Stimulated activated CD4-positive, alpha-beta T cell treated with anti-CD3 and anti-CD28 coated beads, Interleukin-4, amount 100 ng/mL, for 48 hours (primary cell): ENCODE measurements at regions not wholly inside any gene's neighbourhood (a gene's known extent, or its start where the extent isn't known, plus 50 kb on each side); places are given as distances from the start of the nearest gene placed in this dataset.
"Not testable (repeated sequence)": the region's sequence is repeated elsewhere in the genome, so short reads cannot be mapped to it uniquely, and the experiment has no call there.

Source experiments
- DNase-seq, 2 donors: peaks; one replicate each; pipeline ENCODE4 v3.0.0-alpha.2; 2020; ENCODE audit warnings: low read depth in 2 of 2

- no peak for DNase-seq
Observed at GRCh38 chr5:159588941-159589340, 258.7 kb upstream of the IL12B start.

- no peak for DNase-seq
Observed at GRCh38 chr5:159593518-159594073, 263.3 kb upstream of the IL12B start.

- DNase-seq, result not testable (repeated sequence)
Observed at GRCh38 chr5:159595561-159595960, 265.3 kb upstream of the IL12B start.

GRCh38 chr5:159601216-159601615 is 270.9 kb upstream of the IL12B start:
- no peak for DNase-seq

- no peak for DNase-seq
Observed at GRCh38 chr5:159602434-159602833, 272.1 kb upstream of the IL12B start.

- DNase-seq, result no peak
Observed at GRCh38 chr5:159605585-159605984, 275.3 kb upstream of the IL12B start.

GRCh38 chr5:159609359-159609758 is 279.1 kb upstream of the IL12B start:
- no peak for DNase-seq

GRCh38 chr5:159610966-159611579 is 280.8 kb upstream of the IL12B start:
- DNase-seq, result no peak

- DNase-seq, result no peak
Observed at GRCh38 chr5:159616952-159617351, 286.7 kb upstream of the IL12B start.

GRCh38 chr5:159619826-159620225 is 289.5 kb upstream of the IL12B start:
- no peak for DNase-seq

- DNase-seq, result no peak
Observed at GRCh38 chr5:159620853-159621540, 290.7 kb upstream of the IL12B start.

GRCh38 chr5:159628703-159629102 is 287.6 kb upstream of the ADRA1B start:
- DNase-seq, result no peak

GRCh38 chr5:159629158-159629557 is 287.1 kb upstream of the ADRA1B start:
- no peak for DNase-seq

GRCh38 chr5:159630545-159630944 is 285.7 kb upstream of the ADRA1B start:
- no peak for DNase-seq

- no peak for DNase-seq
Observed at GRCh38 chr5:159631001-159631400, 285.3 kb upstream of the ADRA1B start.

GRCh38 chr5:159632866-159633265 is 283.4 kb upstream of the ADRA1B start:
- DNase-seq, result no peak

GRCh38 chr5:159638481-159638880 is 277.8 kb upstream of the ADRA1B start:
- no peak for DNase-seq

GRCh38 chr5:159638954-159639559 is 277.2 kb upstream of the ADRA1B start:
- DNase-seq, result no peak

GRCh38 chr5:159639590-159639989 is 276.7 kb upstream of the ADRA1B start:
- no peak for DNase-seq

GRCh38 chr5:159640446-159640845 is 275.8 kb upstream of the ADRA1B start:
- no peak for DNase-seq

GRCh38 chr5:159640921-159641320 is 275.4 kb upstream of the ADRA1B start:
- no peak for DNase-seq

GRCh38 chr5:159641371-159642039 is 274.8 kb upstream of the ADRA1B start:
- no peak for DNase-seq
